ENCODE measurements at regions not wholly inside any gene's neighbourhood (a gene's known extent, or its start where the extent isn't known, plus 50 kb on each side); places are given as distances from the start of the nearest gene placed in this dataset.

- H3K9me3 ChIP-seq (ENCODE audit: low read length) = peaks cover 20% of the 10 kb centered on the region
- ATAC-seq (no peak), DNase-seq (ENCODE audit: low spot score) (no peak), FAIRE-seq (no peak)
- in situ Hi-C loops (cut with HindIII; ENCODE audit: extremely low pct_ligation_motif_present, low pct_unique_long_range_greater_than_20kb) (no loop called here), intact Hi-C loops (cut with micrococcal nuclease; ENCODE audit: unreplicated experiment) (loop anchor here (5.0 kb wide), 1 partner anchor 1641 kb away; no protein-coding TSS in a partner anchor)
- 2% methylated on average over 4 of the region's 4 CpGs for WGBS (ENCODE audit: low lambda C conversion rate)
- H3K27ac ChIP-seq (ENCODE audit: extremely low read length, insufficient read depth, low read length) = no peak overlapping the region
- H3K4me3 ChIP-seq (replicated peaks in 1 of 3; ENCODE audit: insufficient read depth in 1 of 3, low read depth in 2 of 3, low read length in 3 of 3) = no peak overlapping the region
- POLR2A ChIA-PET = no interaction called here
- H4K20me1 ChIP-seq (ENCODE audit: insufficient read depth, low read length) = no peaks in the 10 kb centered on the region
- CTCF ChIA-PET (ENCODE audit: low intra/inter-chr PET ratio, low total read pairs) = no interaction called here
- H3K27me3 ChIP-seq (ENCODE audit: control insufficient read depth in 1 of 2, insufficient read depth in 2 of 2, low read length in 2 of 2) = no peaks in the 10 kb centered on the region
- BruUV-seq (replicated peaks) = no TSS peak
- H3K79me2 ChIP-seq (ENCODE audit: insufficient read depth, low read length) = no peaks in the 10 kb centered on the region
- no peaks in the 10 kb centered on the region for H3K36me3 ChIP-seq (replicated peaks in 1 of 2; ENCODE audit: control insufficient read depth in 1 of 2, insufficient read depth in 2 of 2, low read length in 2 of 2)
- H3K4me1 ChIP-seq (ENCODE audit: insufficient read depth, low read length) = no peaks in the 10 kb centered on the region
- no peak overlapping the region for H3K4me2 ChIP-seq (ENCODE audit: low read depth, low read length)
- H3K9ac ChIP-seq (ENCODE audit: insufficient read depth, low read depth, low read length) = no peak overlapping the region
- TF ChIP-seq MLXIP (CRISPR knock-in tag; IDR thresholded peaks at IDR 0.05; ENCODE audit: borderline replicate concordance) (no peak), SIX1 (CRISPR knock-in tag; IDR thresholded peaks at IDR 0.05; ENCODE audit: borderline replicate concordance) (no peak), TCF12 (IDR thresholded peaks at IDR 0.05) (no peak), TCF12 (CRISPR knock-in tag; IDR thresholded peaks at IDR 0.05) (no peak), NCOA1 (CRISPR knock-in tag; IDR thresholded peaks at IDR 0.05) (no peak), PHB2 (IDR thresholded peaks at IDR 0.05; ENCODE audit: partially characterized antibody) (no peak), HOXA5 (CRISPR knock-in tag; IDR thresholded peaks at IDR 0.05) (no peak), ERF (CRISPR knock-in tag; IDR thresholded peaks at IDR 0.05) (no peak), JARID2 (CRISPR knock-in tag; IDR thresholded peaks at IDR 0.05; ENCODE audit: insufficient replicate concordance) (no peak), PHF20 (CRISPR knock-in tag; IDR thresholded peaks at IDR 0.05) (no peak), CC2D1A (CRISPR knock-in tag; IDR thresholded peaks at IDR 0.05) (no peak), BCL3 (CRISPR knock-in tag; IDR thresholded peaks at IDR 0.05) (no peak), SNAPC2 (CRISPR knock-in tag; IDR thresholded peaks at IDR 0.05) (no peak), AFF4 (CRISPR knock-in tag; IDR thresholded peaks at IDR 0.05) (no peak), ZNF75D (CRISPR knock-in tag; IDR thresholded peaks at IDR 0.05; ENCODE audit: borderline replicate concordance) (no peak)
- no peak overlapping the region for H2AFZ ChIP-seq (ENCODE audit: low read length)
These were observed 1686.1 kb upstream of the AGA start for GRCh38 chr4:179128299-179128698.

Data from HepG2 (cell line).